IMR-90 (cell line): ENCODE measurements at regions not wholly inside any gene's neighbourhood (a gene's known extent, or its start where the extent isn't known, plus 50 kb on each side); places are given as distances from the start of the nearest gene placed in this dataset.

Experiments used
- ATAC-seq: fragments of 200-7000 bp; cut with Tn5 transposase; 2 replicates; pipeline ENCODE4 v1.9.1; 2020; ENCODE audit warnings: low read depth, mild to moderate bottlenecking, moderate library complexity
- BruUV-seq: library from RNA; stranded (reverse); fragments of 400-500 nt; replicated peaks from 2 replicates; lab custom pipeline; 2021; lab: Mats Ljungman, UMichigan
- CTCF ChIA-PET: fragments of 300-600 bp; formaldehyde crosslinking; extraction: SDS; loops from one replicate; lab custom pipeline; 2021; ENCODE audit warnings: antibody characterized with exemption; lab: Yijun Ruan, JAX
- POLR2A ChIA-PET: fragments of 300-600 bp; sonication (Branson Sonifier 250); formaldehyde crosslinking; loops from one replicate; lab custom pipeline; 2022; ENCODE audit warnings: antibody characterized with exemption; ENCODE audit not compliant: unreplicated experiment; lab: Charles Lee
- DNase-seq: peaks from one replicate; pipeline ENCODE4 v3.0.0; 2013
- H2AFZ ChIP-seq: replicated peaks from 2 replicates; pipeline ENCODE3; 2013; ENCODE audit warnings: low read length, mild to moderate bottlenecking; ENCODE audit not compliant: poor library complexity
- H2AK5ac ChIP-seq: 2 replicates; pipeline ENCODE4 v1.6.1; 2013; ENCODE audit warnings: low read depth, low read length, inconsistent platforms
- H2AK9ac ChIP-seq: replicated peaks from 2 replicates; pipeline ENCODE3; 2013; ENCODE audit warnings: mild to moderate bottlenecking, low read depth, low read length, moderate library complexity; ENCODE audit not compliant: poor library complexity
- H2BK120ac ChIP-seq: 2 replicates; pipeline ENCODE4 v1.6.1; 2013; ENCODE audit warnings: low read depth, low read length, inconsistent platforms
- H2BK15ac ChIP-seq: 3 replicates; pipeline ENCODE4 v1.6.1; 2013; ENCODE audit warnings: low read depth, low read length, inconsistent platforms
- H2BK20ac ChIP-seq: 2 replicates; pipeline ENCODE4 v1.6.1; 2013; ENCODE audit warnings: low read depth, mild to moderate bottlenecking, inconsistent platforms, low read length, moderate library complexity
- H2BK5ac ChIP-seq: 2 replicates; pipeline ENCODE4 v1.6.1; 2013; ENCODE audit warnings: mild to moderate bottlenecking, low read depth, low read length, inconsistent platforms; ENCODE audit not compliant: poor library complexity, severe bottlenecking
- H3K14ac ChIP-seq: replicated peaks from 2 replicates; pipeline ENCODE4 v1.6.1; 2013; ENCODE audit warnings: low read depth, low read length, inconsistent platforms
- H3K18ac ChIP-seq: 2 replicates; pipeline ENCODE4 v1.6.1; 2013; ENCODE audit warnings: low read depth, low read length, control low read depth
- H3K23ac ChIP-seq: 2 replicates; pipeline ENCODE4 v1.6.1; 2013; ENCODE audit warnings: low read depth, low read length, inconsistent platforms
- H3K27ac ChIP-seq: 2 replicates; pipeline ENCODE4 v1.5.1; 2013; ENCODE audit warnings: mild to moderate bottlenecking, control low read depth, low read length; ENCODE audit not compliant: insufficient read depth
- H3K27me3 ChIP-seq: 2 replicates; pipeline ENCODE4 v1.6.1; 2013; ENCODE audit warnings: low read length; ENCODE audit not compliant: control insufficient read depth, insufficient read depth
- H3K36me3 ChIP-seq: 2 replicates; pipeline ENCODE4 v1.6.1; 2013; ENCODE audit warnings: low read length, mixed read lengths; ENCODE audit not compliant: control insufficient read depth, insufficient read depth
- H3K4ac ChIP-seq: 2 replicates; pipeline ENCODE4 v1.6.1; 2013; ENCODE audit warnings: low read depth, low read length, inconsistent platforms
- H3K4me1 ChIP-seq: 2 replicates; pipeline ENCODE4 v1.6.1; 2013; ENCODE audit warnings: low read length, mixed read lengths; ENCODE audit not compliant: control insufficient read depth, insufficient read depth
- H3K4me2 ChIP-seq: 2 replicates; pipeline ENCODE4 v1.6.1; 2013; ENCODE audit warnings: low read depth, mild to moderate bottlenecking, control low read depth, low read length, moderate library complexity
- H3K4me3 ChIP-seq: 2 replicates; pipeline ENCODE4 v1.5.1; 2013; ENCODE audit warnings: low read depth, mild to moderate bottlenecking, control low read depth, low read length, moderate library complexity; ENCODE audit not compliant: insufficient read depth
- H3K56ac ChIP-seq: 2 replicates; pipeline ENCODE4 v1.6.1; 2013; ENCODE audit warnings: low read length, inconsistent platforms; ENCODE audit not compliant: insufficient read depth; ENCODE audit errors: extremely low read depth
- H3K79me1 ChIP-seq, 2 experiments: 2 replicates each; pipeline ENCODE4 v1.6.1; 2013; ENCODE audit warnings: low read length in 2 of 2, inconsistent platforms in 1 of 2, low read depth in 1 of 2
- H3K9ac ChIP-seq: 2 replicates; pipeline ENCODE4 v1.6.1; 2013; ENCODE audit warnings: low read depth, low read length, control low read depth
- H3K9me1 ChIP-seq: 2 replicates; pipeline ENCODE4 v1.6.1; 2013; ENCODE audit warnings: low read length, inconsistent platforms; ENCODE audit not compliant: insufficient read depth
- H3K9me3 ChIP-seq: 2 replicates; pipeline ENCODE4 v1.6.1; 2013; ENCODE audit warnings: low read length; ENCODE audit not compliant: control insufficient read depth, insufficient read depth
- H4K20me1 ChIP-seq: 2 replicates; pipeline ENCODE4 v1.6.1; 2013; ENCODE audit warnings: low read length, inconsistent platforms; ENCODE audit not compliant: insufficient read depth
- H4K5ac ChIP-seq: 2 replicates; pipeline ENCODE4 v1.6.1; 2013; ENCODE audit warnings: mild to moderate bottlenecking, low read depth, low read length, control low read depth
- H4K8ac ChIP-seq, 2 experiments: 2 replicates each; pipeline ENCODE4 v1.6.1; 2013; ENCODE audit warnings: low read depth in 2 of 2, low read length in 2 of 2, control low read depth in 1 of 2, inconsistent platforms in 1 of 2
- H4K91ac ChIP-seq: 2 replicates; pipeline ENCODE4 v1.6.1; 2013; ENCODE audit warnings: low read depth, low read length, inconsistent platforms; ENCODE audit not compliant: insufficient read depth
- BHLHE40 ChIP-seq: fragments of 150-350 bp; IDR thresholded peaks from 2 replicates; pipeline ENCODE4 v1.6.1; 2016; ENCODE audit warnings: mild to moderate bottlenecking, low read depth, low read length
- CEBPB ChIP-seq: IDR thresholded peaks from 2 replicates; pipeline ENCODE4 v1.6.1; 2012; ENCODE audit warnings: low read depth, low read length, improper control_type of control experiment
- CHD1 ChIP-seq: IDR thresholded peaks from 2 replicates; pipeline ENCODE4 v1.6.1; 2012; ENCODE audit warnings: low read depth, low read length, improper control_type of control experiment
- FOS ChIP-seq: fragments of 150-350 bp; IDR thresholded peaks from 2 replicates; pipeline ENCODE4 v1.6.1; 2016; ENCODE audit warnings: low read depth, low read length
- MAFK ChIP-seq: IDR thresholded peaks from 2 replicates; pipeline ENCODE4 v1.6.1; 2012; ENCODE audit warnings: low read depth, low read length, improper control_type of control experiment
- MAZ ChIP-seq: IDR thresholded peaks from 2 replicates; pipeline ENCODE4 v1.6.1; 2012; ENCODE audit warnings: low read depth, mild to moderate bottlenecking, low read length, improper control_type of control experiment, moderate library complexity, borderline replicate concordance
- MXI1 ChIP-seq: IDR thresholded peaks from 2 replicates; pipeline ENCODE4 v1.6.1; 2012; ENCODE audit warnings: low read depth, mild to moderate bottlenecking, low read length, moderate library complexity, borderline replicate concordance
- NFE2L2 ChIP-seq: fragments of 150-350 bp; IDR thresholded peaks from 2 replicates; pipeline ENCODE4 v1.6.1; 2016; ENCODE audit warnings: low read depth, mild to moderate bottlenecking, low read length
- POLR2A ChIP-seq: IDR thresholded peaks from 2 replicates; pipeline ENCODE4 v1.6.1; 2012; ENCODE audit warnings: mild to moderate bottlenecking, low read depth, low read length
- RAD21 ChIP-seq: IDR thresholded peaks from 2 replicates; pipeline ENCODE4 v1.6.1; 2012; ENCODE audit warnings: low read length, improper control_type of control experiment
- RCOR1 ChIP-seq: IDR thresholded peaks from 2 replicates; pipeline ENCODE4 v1.6.1; 2012; ENCODE audit warnings: mild to moderate bottlenecking, low read length, improper control_type of control experiment; ENCODE audit not compliant: insufficient replicate concordance
- RFX5 ChIP-seq: IDR thresholded peaks from 2 replicates; pipeline ENCODE4 v1.8.0; 2012; ENCODE audit warnings: low read depth, mild to moderate bottlenecking, low read length, moderate library complexity
- SMC3 ChIP-seq: fragments of 150-350 bp; IDR thresholded peaks from 2 replicates; pipeline ENCODE4 v1.6.1; 2016; ENCODE audit warnings: low read depth, mild to moderate bottlenecking, antibody characterized with exemption, low read length, moderate library complexity
- WGBS, 2 experiments: methylation state at CpG; one replicate each; pipeline versions ENCODE4 v1.1.5 to v1.1.7; 2013; ENCODE audit warnings: missing lambda C conversion rate in 2 of 2; ENCODE audit not compliant: insufficient read length in 1 of 2; ENCODE audit errors: extremely low coverage in 2 of 2; 5-methylcytosine and 5-hydroxymethylcytosine counted together
- dilution Hi-C: fragments of 300-500 bp; cut with HindIII; formaldehyde crosslinking; loops from one replicate; pipeline ENCODE4 v1.14.3; 2018; ENCODE audit warnings: low sequenced_read_pairs; ENCODE audit not compliant: unreplicated experiment
- in situ Hi-C: fragments of 300-500 bp; cut with MboI; formaldehyde crosslinking; loops from 3 replicates; pipeline ENCODE4 v1.14.3; 2019; ENCODE audit warnings: low sequenced_read_pairs, inconsistent platforms, mixed read lengths
- intact Hi-C: fragments of 100-400 bp; cut with micrococcal nuclease; formaldehyde crosslinking; loops from 2 replicates; pipeline ENCODE4 v1.10.0; 2022
- TF ChIP-seq, protein P1 (sequence below): fragments of 150-350 bp; IDR thresholded peaks from 2 replicates; pipeline ENCODE4 v1.6.1; 2016; ENCODE audit warnings: low read depth, mild to moderate bottlenecking, low read length, moderate library complexity, borderline replicate concordance
- TF ChIP-seq, protein P2 (sequence below): fragments of 150-350 bp; IDR thresholded peaks from 2 replicates; pipeline ENCODE4 v1.6.1; 2017; ENCODE audit warnings: mild to moderate bottlenecking, antibody characterized with exemption, low read length, low read depth
- TF ChIP-seq, protein P3 (sequence below): conservative IDR thresholded peaks from 2 replicates; pipeline ENCODE4 v1.5.1; 2012; ENCODE audit warnings: mild to moderate bottlenecking, low read depth, low read length, improper control_type of control experiment

DNA sequence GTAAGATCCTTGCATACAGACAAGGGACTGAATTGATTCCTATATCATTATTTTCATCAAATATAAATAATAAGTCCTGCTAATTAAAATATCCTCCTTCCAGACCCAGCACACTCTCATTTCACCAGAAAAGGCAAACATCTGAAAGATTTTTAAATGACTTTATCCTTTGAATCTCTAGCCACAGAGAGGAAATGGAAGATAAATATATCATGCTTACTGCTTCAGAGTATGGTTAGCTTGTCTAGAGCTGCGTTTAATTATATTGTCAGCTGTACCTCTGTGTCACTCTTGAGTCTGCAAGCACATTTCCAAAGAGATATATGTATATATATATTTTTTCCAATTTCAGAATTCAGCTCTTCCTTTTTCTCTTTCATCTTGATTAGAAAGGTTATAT is 232.7 kb downstream of the TRIB2 start:
- Histone ChIP-seq H3K36me3 (no peaks in the 10 kb centered on the region), H3K27ac (no peak overlapping the region), H3K56ac (no peak overlapping the region), H3K23ac (no peak overlapping the region), H2BK20ac (peak overlapping the region; percentile 37), H3K4me3 (no peak overlapping the region), H2AFZ (no peak overlapping the region), H4K8ac (no peak overlapping the region), H3K9ac (no peak overlapping the region), H2AK5ac (no peak overlapping the region), H3K27me3 (no peaks in the 10 kb centered on the region), H3K4me2 (no peak overlapping the region), H2BK5ac (no peak overlapping the region), H4K20me1 (no peaks in the 10 kb centered on the region), H2AK9ac (no peak overlapping the region), H4K5ac (no peak overlapping the region), H2BK120ac (peak overlapping the region; percentile 28; the same call in 1 of the 2 replicates), H2BK15ac (no peak overlapping the region), H3K9me1 (peaks cover 10% of the 10 kb centered on the region; the same call in 1 of the 2 replicates), H3K4me1 (no peaks in the 10 kb centered on the region; the same call in 1 of the 2 replicates), H3K9me3 (no peaks in the 10 kb centered on the region), H3K79me1 (no peaks in the 10 kb centered on the region), H4K91ac (no peak overlapping the region), H3K14ac (0 out of 2 replicates have a peak overlapping the region, but pooled peaks have one; percentile 36), H3K4ac (no peak overlapping the region), H3K18ac (no peak overlapping the region)
- no peak for DNase-seq
- no CpG with 5 or more reads among the region's 1 CpG for WGBS, 2 experiments
- POLR2A ChIA-PET, result no interaction called here
- in situ Hi-C loops (no loop called here), intact Hi-C loops (no loop called here), dilution Hi-C loops (no loop called here)
- CTCF ChIA-PET, result interaction anchor here (0.9 to 2.6 kb wide), 3 partner anchors 12 to 25 kb away, joined by 3 to 8 read pairs (median 4); no protein-coding TSS in a partner anchor
- no TSS peak for BruUV-seq
- ATAC-seq, result no peak
- TF ChIP-seq MXI1, result no peak
- TF ChIP-seq BHLHE40, result no peak
- TF ChIP-seq MAFK, result no peak
- TF ChIP-seq RFX5, result no peak
- TF ChIP-seq FOS, result no peak
- TF ChIP-seq RAD21, result no peak
- TF ChIP-seq CHD1, result no peak
- TF ChIP-seq, protein P1, sequence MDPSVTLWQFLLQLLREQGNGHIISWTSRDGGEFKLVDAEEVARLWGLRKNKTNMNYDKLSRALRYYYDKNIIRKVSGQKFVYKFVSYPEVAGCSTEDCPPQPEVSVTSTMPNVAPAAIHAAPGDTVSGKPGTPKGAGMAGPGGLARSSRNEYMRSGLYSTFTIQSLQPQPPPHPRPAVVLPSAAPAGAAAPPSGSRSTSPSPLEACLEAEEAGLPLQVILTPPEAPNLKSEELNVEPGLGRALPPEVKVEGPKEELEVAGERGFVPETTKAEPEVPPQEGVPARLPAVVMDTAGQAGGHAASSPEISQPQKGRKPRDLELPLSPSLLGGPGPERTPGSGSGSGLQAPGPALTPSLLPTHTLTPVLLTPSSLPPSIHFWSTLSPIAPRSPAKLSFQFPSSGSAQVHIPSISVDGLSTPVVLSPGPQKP, result no peak
- no peak for TF ChIP-seq SMC3
- TF ChIP-seq, protein P2, sequence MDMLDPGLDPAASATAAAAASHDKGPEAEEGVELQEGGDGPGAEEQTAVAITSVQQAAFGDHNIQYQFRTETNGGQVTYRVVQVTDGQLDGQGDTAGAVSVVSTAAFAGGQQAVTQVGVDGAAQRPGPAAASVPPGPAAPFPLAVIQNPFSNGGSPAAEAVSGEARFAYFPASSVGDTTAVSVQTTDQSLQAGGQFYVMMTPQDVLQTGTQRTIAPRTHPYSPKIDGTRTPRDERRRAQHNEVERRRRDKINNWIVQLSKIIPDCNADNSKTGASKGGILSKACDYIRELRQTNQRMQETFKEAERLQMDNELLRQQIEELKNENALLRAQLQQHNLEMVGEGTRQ, result no peak
- TF ChIP-seq NFE2L2, result no peak
- TF ChIP-seq RCOR1, result no peak
- TF ChIP-seq, protein P3, sequence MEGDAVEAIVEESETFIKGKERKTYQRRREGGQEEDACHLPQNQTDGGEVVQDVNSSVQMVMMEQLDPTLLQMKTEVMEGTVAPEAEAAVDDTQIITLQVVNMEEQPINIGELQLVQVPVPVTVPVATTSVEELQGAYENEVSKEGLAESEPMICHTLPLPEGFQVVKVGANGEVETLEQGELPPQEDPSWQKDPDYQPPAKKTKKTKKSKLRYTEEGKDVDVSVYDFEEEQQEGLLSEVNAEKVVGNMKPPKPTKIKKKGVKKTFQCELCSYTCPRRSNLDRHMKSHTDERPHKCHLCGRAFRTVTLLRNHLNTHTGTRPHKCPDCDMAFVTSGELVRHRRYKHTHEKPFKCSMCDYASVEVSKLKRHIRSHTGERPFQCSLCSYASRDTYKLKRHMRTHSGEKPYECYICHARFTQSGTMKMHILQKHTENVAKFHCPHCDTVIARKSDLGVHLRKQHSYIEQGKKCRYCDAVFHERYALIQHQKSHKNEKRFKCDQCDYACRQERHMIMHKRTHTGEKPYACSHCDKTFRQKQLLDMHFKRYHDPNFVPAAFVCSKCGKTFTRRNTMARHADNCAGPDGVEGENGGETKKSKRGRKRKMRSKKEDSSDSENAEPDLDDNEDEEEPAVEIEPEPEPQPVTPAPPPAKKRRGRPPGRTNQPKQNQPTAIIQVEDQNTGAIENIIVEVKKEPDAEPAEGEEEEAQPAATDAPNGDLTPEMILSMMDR, result no peak
- no peak for TF ChIP-seq MAZ
- no peak for TF ChIP-seq POLR2A
- no peak for TF ChIP-seq CEBPB
